Glomerular endothelial cell (primary cell): ENCODE measurements at regions not wholly inside any gene's neighbourhood (a gene's known extent, or its start where the extent isn't known, plus 50 kb on each side); places are given as distances from the start of the nearest gene placed in this dataset.

Source experiments
- DNase-seq: peaks from one replicate; pipeline ENCODE4 v3.0.0-alpha.2; 2011; ENCODE audit warnings: low read depth, low spot score; ENCODE audit errors: extremely low read depth

DNA sequence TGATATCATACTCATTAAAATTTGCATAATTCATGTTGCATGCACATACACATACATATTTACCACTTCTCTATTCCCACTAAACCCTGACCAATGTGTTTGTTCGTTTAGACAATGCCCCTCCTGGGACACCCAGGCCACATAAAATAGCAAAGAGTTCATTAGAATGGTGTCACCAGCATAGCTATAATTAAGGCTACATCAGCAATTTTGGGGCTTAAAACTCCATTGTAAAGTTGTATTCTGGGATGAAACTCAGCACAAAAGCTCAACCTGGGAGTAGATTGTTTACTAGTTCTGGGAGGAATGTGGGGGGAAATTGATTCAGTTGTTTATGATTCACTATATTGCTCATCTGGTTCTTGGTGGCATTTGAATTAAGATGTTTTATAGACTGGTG is 522.2 kb upstream of the SUCLG2 start:
- DNase-seq: no peak

DNA sequence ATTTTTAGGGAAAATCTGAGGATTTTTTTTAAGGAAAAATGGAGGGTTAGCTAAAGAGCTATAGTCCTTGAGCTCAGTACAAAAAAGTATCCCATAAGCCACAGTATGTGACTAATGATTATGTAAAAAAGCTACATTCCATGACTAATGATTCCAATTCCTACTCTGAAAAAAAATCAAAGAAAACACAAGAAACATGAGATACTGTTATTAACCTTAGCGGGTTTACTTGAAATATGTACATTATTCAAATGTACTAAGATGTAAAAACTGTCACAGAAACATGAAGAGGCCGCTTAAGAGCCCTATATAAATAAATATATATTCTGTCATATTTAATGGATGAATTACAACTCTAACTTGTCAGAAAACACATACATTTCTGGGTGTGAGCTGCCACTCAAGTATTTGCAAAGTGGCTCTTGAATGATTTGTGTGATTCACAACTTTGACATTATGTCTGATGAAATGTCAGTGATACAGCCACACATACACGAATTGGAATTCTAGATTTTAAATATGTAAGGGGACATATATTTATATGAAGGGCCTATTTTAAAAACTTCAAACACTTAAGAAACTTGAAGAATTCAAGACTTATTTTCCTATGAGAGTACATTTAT is 518.7 kb upstream of the SUCLG2 start:
- DNase-seq: no peak

DNA sequence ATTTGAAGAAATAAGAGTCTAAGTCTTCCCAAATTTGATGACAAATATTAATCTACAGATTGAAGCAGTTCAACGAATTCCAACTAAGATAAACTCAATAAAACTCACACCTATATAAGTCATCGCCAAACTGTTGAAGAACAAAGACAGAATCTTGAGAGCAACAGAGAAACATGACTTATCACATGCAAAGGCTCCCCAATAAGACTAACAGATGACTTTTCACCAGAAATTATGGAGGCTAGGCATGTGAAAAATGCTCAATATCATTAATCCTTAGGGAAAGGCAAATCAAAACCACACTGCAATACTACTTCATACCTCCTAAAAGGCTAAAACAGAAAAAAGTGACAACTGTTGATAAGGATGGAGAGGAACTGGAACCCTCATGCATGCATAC is 517.6 kb upstream of the SUCLG2 start:
- no peak for DNase-seq

DNA sequence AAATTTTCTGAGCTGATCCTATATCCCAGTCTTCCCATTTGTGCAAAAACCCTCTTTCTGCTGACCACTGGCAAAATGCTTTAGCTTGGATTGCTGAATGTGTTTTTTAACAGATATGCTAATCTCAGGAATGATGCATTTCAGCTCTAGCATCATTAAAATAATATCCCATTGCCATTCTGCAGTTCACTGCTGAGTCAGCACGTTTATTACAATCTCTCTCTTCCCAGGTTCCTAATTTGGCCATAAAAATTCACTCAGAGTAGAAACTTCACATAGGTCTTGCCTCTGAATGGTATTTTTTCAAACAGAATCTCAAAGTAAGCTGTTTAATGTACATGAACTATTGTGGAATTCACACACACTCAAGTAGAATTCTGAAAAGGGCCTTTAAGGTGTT is 509.6 kb upstream of the SUCLG2 start:
- DNase-seq: no peak

DNA sequence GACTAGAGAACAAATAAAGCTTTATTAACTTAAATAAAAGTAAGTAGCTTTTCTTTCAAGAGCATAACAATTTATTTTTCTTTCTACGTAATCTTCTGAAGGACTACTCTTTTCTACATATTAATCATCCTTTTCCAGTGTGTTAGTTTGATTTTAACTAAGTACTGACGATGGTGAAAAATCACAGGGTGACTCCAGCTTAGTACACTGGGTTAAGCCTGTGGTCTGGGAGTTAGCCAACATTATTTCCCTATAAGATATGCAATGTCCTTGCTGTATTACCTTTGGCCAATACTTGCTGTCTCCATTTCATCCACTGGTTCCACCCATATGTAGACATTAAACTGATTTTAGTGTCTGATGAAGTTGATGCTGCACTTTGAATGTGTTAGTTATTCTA is 508.6 kb upstream of the SUCLG2 start:
- DNase-seq: no peak

DNA sequence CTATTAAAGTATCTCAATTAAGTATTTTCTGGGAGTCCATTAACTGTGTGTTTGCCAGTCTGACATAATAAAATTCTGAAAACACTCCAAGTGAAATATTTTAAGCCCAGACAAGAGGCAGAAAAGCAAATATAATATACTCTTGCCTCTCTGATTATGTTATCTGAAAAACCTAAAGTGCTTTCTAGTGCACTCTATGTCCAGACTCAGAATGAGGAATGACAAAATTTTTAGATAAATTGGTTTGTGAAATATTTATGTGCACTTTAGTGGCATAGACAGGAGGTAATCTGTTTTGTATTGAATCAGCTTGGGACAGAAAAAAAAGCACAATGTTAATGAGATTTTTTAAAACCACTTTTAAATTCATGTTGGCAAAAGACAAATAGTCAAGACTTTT is 508.2 kb upstream of the SUCLG2 start:
- no peak for DNase-seq

DNA sequence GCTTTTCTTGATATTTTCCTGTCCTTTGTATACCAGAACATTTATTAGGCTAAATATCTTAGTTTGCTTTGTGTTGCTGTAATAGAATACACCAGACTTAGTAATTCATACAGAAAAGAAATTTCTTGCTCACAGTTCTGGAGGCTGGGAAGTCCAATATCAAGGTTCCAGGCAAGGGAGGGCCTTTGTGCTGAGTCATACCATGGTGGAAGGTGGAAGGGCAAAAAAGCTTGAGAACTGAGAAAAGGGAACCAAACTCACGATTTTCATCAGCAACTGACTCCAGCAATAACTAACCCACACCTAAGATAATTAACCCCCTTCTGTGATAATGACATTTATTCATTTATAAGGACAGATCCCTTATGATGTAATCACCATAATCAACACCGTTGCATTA is 496.9 kb upstream of the SUCLG2 start:
- DNase-seq: no peak

DNA sequence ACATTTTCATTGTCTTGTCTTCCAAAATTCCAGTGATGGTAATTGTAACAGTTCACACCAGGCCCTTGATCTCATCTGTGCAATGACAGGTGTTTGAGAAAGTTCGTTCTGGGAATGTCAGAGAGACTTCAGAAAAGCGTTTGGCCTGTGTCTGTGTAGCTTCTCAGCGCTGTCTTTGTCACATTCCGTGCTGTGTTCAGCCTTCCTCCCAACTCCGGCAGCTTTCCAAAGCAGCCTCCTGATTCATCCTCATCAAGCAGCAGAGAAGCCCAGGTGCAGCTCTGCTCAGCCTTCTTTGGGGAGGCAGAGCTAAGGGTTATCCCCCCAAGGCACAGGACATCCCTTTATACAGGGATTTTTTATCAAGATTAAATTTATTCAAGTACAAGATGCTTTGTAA is 494.0 kb upstream of the SUCLG2 start:
- no peak for DNase-seq

DNA sequence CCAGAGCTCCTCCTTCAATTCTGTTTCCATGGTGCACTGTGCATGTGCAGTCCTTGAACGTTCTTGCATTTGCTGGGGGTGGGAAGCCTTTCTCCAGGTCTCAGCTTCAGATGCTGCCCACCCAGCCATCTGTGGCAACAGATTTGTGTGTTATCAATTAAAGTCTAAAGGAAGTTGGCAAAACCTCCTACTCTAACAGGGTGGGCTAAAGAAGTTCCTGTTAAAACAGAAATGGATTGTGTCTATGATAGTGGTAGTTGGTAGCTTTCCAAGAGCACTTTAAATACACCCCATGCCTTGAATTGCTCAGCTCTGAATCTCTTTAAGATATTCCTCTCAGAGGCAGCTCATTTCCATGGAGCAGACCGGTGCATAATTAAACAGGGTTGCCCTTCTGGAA is 488.0 kb upstream of the SUCLG2 start:
- no peak for DNase-seq

DNA sequence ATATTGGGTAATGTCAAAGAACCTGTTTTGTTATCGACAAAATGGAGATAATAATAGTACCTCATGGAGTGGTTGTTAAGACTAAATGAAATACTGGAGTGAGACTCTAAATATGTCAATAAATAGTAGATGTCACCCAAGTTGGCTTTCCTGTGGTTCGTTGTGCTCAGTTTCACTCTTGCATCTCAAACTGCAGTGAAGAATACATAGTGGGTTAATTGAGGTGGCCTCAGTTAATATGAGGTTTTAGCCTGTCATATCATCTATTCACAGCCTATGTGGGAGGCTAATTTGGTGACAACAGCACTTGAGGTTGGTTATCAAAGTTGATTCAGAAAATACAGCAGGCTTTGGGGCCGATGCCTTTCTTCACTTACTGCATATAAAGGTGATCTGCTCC is 485.5 kb upstream of the SUCLG2 start:
- DNase-seq: no peak

DNA sequence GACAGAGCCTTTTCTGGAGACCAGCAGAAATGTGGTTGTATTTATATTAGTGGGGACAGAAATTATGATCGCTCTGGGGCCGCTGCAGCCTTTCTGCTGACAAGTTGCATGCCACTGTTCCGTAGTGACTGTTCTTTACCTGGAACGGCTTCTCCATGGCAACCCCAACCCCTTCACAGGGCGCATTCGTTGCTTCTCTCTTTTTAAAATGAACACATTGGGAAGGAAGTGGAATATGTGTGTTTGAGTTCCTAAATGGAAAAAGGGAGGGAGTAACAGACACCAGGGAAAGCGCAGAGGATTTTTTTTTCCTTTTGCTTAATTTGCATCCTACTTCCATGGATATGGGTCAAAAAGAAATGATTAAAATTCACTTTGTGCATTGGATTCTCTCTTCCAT is 482.0 kb upstream of the SUCLG2 start:
- DNase-seq: no peak

DNA sequence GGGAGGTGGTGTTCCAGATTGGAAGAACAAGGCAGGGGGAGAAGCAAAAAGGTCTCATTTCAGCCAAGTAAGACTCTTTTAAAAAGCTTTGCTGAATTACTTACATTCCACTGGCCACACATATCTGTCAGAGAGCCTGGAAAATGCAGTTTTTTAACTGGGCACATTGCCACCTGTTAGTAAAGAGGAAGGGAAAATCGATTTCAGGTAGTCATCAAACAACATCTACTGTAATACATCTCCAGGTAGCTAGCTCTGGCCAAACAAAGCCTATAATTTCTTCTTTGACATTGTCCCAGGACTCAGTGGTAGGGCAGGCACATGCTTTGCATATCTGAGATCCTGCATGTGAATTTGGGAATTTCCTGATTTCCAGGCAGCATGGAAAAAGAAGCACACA is 480.7 kb upstream of the SUCLG2 start:
- no peak for DNase-seq

DNA sequence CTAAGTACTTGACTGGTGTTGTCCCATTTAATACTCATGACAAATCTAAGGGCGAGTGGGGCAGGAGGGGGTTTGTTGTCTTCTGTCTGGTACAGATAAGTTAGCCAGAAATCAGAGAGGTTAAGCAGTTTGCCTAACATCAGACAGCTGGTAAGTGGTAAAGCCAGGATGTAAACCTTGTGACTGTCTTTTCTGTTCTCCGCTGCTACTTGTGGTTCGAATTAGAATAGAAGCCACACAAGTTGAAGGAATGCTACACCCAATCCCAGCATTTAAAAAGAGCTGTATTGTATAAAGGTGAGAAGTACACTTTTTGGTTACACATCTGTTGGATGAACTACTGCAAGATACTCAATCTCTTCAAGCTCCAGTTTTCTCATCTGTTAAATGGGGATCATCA is 474.7 kb upstream of the SUCLG2 start:
- no peak for DNase-seq

DNA sequence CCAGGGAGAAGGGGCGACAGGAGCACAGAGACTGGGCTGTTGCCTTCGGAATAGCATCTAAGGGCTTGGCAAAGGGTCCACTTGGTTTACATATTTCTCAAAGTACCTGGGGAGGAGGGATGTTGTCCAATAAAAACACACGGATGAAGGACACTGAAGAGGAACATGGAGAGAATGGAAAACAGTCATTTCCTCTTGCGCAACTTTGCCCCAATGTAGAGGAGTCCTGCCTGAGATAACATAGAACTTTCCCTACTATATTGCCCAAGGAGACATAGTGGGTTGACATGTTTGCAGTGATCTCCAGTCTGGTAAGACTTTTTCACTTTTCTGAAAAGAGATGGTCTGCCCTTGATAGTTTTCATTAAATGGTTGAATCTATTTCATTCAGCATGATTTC is 468.8 kb upstream of the SUCLG2 start:
- DNase-seq: no peak

DNA sequence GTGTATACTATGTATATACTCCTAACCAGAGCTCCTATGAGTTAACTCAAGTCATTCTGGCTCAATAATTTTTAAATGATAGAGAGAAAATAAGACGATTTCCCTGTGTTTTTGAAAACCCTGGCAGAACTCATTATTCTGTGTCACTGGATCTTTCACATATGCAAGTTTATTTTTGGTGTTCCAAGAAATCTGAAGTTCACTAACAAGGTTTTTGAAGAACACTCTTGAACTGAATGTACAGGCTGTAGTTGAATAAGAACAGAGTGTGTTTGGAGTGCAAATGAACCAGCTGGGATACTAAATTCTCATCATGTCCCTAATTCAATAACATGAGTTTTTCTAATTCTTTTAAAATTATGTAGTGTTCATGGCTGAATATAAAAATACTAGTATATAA is 466.9 kb upstream of the SUCLG2 start:
- no peak for DNase-seq

DNA sequence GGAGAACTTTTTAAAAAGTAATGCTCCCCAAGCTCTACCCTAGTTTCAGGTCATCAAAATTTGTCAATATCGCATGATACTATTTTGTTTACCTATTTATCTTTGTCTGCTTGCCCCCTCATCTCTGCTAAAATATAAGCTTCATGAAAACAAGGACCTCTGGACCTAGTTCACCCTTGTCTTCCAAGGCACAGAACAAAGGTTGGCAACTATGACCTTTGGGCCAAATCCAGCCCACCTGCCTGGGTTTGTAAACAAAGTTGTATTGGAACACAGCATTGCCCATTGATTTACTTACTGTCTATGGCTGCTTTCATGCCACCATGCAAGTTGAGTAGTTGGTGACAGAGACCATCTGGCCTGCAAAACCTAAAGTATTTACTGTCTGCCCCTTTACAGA is 462.2 kb upstream of the SUCLG2 start:
- no peak for DNase-seq

DNA sequence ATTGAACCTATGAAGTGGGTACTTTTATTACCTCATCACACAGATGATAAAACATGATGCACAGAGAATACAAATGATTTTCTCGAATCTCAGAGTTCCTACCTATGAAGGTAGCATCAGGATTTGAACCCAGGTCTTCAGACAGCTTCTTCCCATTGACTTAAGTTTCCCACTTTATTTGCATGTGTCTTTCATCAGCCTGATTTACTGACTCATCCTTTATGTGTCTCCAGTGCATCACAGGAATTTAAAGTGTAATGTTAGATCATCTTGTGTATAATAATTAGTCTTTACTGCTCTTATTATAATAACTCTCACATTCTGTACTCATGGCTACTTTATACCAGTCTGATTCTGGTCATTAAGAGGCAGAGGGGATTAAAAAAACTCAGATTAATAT is 449.4 kb upstream of the SUCLG2 start:
- DNase-seq: no peak

DNA sequence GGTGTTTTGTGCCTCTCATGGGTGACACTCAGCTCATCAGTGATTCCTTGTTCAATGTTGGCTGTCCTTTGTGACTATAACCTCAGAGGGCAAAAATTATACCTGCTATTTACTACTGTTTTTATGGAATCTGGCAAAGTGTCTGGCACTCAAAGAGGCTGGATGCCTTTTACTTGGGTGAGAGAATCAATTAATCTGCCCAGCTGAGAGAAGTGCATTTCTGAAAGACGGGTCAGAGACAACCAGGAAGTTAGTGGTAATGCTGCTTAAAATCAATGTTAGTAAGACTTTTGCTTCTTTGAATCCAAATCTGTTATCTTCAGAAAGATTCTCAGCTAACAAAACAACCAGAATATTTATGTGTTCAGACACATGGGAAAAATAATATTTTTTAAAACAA is 436.2 kb upstream of the SUCLG2 start:
- DNase-seq: no peak

DNA sequence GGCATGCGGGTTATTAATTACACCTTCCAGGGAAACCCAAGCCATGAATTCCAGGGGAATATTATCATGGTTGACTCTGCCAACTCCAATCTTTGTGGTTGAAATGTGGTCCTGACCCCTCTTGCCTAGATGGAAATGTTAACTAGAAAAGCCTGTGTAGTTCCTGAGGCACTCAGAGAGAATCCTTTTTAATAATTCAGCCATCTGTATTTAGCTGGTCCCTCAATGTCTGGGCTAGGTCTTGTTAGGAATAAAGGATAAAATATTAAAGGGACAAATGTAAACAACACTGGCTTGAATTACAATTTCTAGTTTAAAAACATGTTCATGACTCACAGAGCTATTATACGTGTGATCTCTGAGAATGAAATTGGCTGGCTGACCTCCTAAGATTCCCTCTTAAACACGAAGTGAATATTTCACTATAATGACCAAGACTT is 435.2 kb upstream of the SUCLG2 start:
- no peak for DNase-seq

DNA sequence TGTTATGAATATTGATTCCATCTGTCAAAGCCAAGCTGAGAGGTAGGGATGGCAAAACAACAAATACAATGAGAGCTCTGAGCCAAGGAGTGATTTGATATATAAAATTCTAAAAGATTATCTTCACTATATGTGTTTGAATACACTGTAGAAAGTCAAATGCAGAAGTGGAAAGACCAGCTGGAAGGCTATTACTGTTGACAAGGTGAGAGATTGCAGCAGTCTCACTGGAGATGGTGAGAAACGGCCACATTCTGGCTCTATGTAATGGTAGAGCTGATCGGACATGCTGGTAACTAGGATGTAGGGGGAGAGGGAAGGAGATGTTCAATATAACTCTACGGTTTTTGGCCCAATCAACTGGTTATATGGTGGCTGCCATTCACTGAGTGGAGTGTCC is 434.2 kb upstream of the SUCLG2 start:
- DNase-seq: no peak

DNA sequence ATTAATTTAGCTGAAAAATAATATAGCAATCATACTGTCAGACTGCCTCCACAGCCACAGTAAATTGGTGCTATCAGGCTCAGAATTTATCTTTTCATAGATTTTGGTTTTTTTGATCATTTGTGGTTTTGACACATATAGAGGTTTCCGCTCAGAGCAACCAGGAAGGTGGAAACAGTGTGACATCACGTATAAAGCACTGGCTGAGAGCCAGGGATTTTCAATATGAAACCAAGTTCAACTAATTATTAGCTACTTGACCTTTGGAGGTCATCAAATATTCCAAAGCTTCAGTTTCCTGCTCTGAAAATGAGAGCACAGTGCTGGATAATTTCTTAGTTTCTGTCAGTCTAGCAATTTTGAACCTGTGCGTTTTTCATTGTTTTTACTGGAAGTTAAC is 433.8 kb upstream of the SUCLG2 start:
- DNase-seq: no peak

DNA sequence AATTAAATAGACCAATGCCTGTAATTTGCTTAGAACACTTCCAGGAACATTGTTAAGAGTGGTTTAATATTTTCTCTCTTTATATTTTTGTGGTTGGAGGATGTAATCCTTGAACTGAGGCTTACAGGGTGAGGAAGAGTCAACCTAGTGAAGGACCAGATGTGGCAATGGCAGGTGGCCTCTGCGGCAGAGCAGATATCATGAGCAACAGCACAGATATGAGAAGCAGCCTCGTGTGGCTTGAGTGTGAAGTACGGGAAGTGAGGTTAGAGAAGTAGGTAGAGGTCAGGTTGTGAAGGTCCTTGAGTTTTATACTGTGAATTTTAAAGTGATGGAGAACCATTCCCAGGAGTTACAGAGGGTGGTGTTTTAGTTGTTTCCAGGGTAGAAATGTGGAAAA is 417.6 kb upstream of the SUCLG2 start:
- DNase-seq: no peak

DNA sequence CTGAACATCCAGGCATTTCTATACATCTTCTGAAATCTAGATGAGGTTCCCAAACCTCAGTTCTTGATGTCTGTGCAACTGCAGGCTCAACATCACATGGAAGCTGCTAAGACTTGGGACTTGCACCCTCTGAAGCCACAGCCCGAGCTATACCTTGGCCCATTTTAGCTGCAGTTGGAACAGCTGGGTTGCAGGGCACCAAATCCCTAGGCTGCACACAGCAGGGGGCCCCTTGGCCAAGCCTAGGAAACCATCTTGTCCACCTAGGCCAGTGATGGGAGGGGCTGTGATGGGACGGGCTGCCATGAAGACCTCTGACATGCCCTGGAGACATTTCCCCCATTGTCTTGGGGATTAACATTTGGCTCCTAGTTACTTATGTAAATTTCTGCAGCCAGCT is 415.8 kb upstream of the SUCLG2 start:
- DNase-seq: no peak

DNA sequence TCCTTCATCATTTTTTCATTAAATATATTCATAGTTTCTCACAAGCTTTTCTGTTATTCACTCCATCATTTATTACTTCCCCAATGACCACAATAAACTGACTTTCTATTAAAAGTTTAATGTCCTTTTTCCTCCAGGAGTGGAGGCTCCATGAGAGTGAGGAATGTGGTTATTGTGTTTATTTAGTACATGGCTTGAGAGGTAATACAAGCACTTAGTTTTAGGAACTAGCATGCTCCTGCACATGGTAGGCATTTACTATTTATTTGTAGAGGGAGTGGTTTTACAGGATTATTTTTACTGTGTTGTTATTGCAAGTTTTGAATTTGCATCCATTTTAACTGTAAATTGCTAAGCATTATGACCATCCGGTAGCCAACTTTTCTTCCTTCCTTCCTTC is 412.9 kb upstream of the SUCLG2 start:
- DNase-seq: no peak
